SK-N-MC (cell line): ENCODE measurements at regions not wholly inside any gene's neighbourhood (a gene's known extent, or its start where the extent isn't known, plus 50 kb on each side); places are given as distances from the start of the nearest gene placed in this dataset.

Experiments used
- EZH2 ChIP-seq: fragments of 200-600 bp; sonication (generic); IDR thresholded peaks from one replicate; pipeline ENCODE4 v1.6.1; 2017; ENCODE audit warnings: antibody characterized with exemption
- POLR2AphosphoS5 ChIP-seq: IDR thresholded peaks from 2 replicates; pipeline ENCODE4 v1.6.1; 2012; ENCODE audit warnings: mild to moderate bottlenecking, low read depth, low read length, borderline replicate concordance

DNA sequence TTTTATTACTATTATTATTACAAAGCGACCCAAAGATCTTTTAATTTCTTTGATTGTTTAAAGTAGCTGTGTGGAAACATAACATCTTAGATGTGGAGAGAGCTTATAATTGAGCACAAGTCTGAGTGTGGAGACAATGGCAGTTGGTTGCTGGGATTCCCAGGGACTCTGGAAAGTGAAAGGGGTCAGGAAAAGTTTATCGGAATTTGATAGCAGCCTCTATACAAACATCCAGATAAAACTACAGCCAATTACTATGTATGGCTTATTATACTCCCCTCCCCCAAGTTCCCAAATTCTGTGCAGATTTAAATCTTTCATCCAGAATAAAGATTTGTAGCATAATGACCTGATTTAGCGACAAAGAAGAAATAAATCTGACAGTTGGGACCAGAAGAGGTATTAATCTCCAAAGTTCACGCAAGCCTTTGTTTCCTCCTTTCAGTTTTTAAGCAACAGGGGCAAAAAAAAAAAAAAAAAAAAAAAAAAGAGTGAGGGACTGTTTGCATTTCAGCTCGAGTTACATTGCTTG, 121.4 kb upstream of the MAP3K7 start:
- TF ChIP-seq POLR2AphosphoS5, result no peak
- no peak for TF ChIP-seq EZH2
